ENCODE measurements at regions not wholly inside any gene's neighbourhood (a gene's known extent, or its start where the extent isn't known, plus 50 kb on each side); places are given as distances from the start of the nearest gene placed in this dataset.

GRCh38 chr14:58944968-58945356 lies 243.5 kb upstream of the DAAM1 start:
- no peak for TF ChIP-seq CTCF (IDR thresholded peaks at IDR 0.05; ENCODE audit: insufficient read depth, low read length, poor library complexity, severe bottlenecking)
- DNase-seq (ENCODE audit: extremely low read depth, insufficient read length), result no peak
- Histone ChIP-seq H3K27me3 (replicated peaks; ENCODE audit: control insufficient read depth, insufficient read depth, low read length) (no peaks in the 10 kb centered on the region), H3K36me3 (ENCODE audit: control insufficient read depth, insufficient read depth, low read length) (no peaks in the 10 kb centered on the region), H3K4me3 (replicated peaks; ENCODE audit: low read depth, low read length) (no peak overlapping the region)

- no peak for TF ChIP-seq CTCF (IDR thresholded peaks at IDR 0.05; ENCODE audit: insufficient read depth, low read length, poor library complexity, severe bottlenecking)
- no peaks in the 10 kb centered on the region for H3K36me3 ChIP-seq (ENCODE audit: control insufficient read depth, insufficient read depth, low read length)
- H3K4me3 ChIP-seq (replicated peaks; ENCODE audit: low read depth, low read length), result no peak overlapping the region
- DNase-seq (ENCODE audit: extremely low read depth, insufficient read length), result no peak
- no peaks in the 10 kb centered on the region for H3K27me3 ChIP-seq (replicated peaks; ENCODE audit: control insufficient read depth, insufficient read depth, low read length)
Observed at GRCh38 chr14:58946431-58946830, 242.0 kb upstream of the DAAM1 start.

GRCh38 chr14:58947156-58947555 lies 241.3 kb upstream of the DAAM1 start:
- no peak for TF ChIP-seq CTCF (IDR thresholded peaks at IDR 0.05; ENCODE audit: insufficient read depth, low read length, poor library complexity, severe bottlenecking)
- no peak overlapping the region for H3K4me3 ChIP-seq (replicated peaks; ENCODE audit: low read depth, low read length)

GRCh38 chr14:58947814-58948445 lies 240.5 kb upstream of the DAAM1 start:
- Histone ChIP-seq H3K27me3 (replicated peaks; ENCODE audit: control insufficient read depth, insufficient read depth, low read length) (no peaks in the 10 kb centered on the region), H3K36me3 (ENCODE audit: control insufficient read depth, insufficient read depth, low read length) (no peaks in the 10 kb centered on the region), H3K4me3 (replicated peaks; ENCODE audit: low read depth, low read length) (no peak overlapping the region)
- TF ChIP-seq CTCF (IDR thresholded peaks at IDR 0.05; ENCODE audit: insufficient read depth, low read length, poor library complexity, severe bottlenecking), result no peak
- no peak for DNase-seq (ENCODE audit: extremely low read depth, insufficient read length)

More at GRCh38 chr14:58947156-58947555, 241.3 kb upstream of the DAAM1 start:
- Histone ChIP-seq H3K27me3 (replicated peaks; ENCODE audit: control insufficient read depth, insufficient read depth, low read length) (no peaks in the 10 kb centered on the region), H3K36me3 (ENCODE audit: control insufficient read depth, insufficient read depth, low read length) (no peaks in the 10 kb centered on the region)
- no peak for DNase-seq (ENCODE audit: extremely low read depth, insufficient read length)

- H3K27me3 ChIP-seq (replicated peaks; ENCODE audit: control insufficient read depth, insufficient read depth, low read length), result no peaks in the 10 kb centered on the region
- H3K4me3 ChIP-seq (replicated peaks; ENCODE audit: low read depth, low read length), result no peak overlapping the region
- TF ChIP-seq CTCF (IDR thresholded peaks at IDR 0.05; ENCODE audit: insufficient read depth, low read length, poor library complexity, severe bottlenecking), result no peak
- H3K36me3 ChIP-seq (ENCODE audit: control insufficient read depth, insufficient read depth, low read length), result no peaks in the 10 kb centered on the region
- DNase-seq (ENCODE audit: extremely low read depth, insufficient read length), result no peak
Observed at GRCh38 chr14:58950555-58950954, 237.9 kb upstream of the DAAM1 start.

GRCh38 chr14:58951143-58951542 lies 237.3 kb upstream of the DAAM1 start:
- H3K4me3 ChIP-seq (replicated peaks; ENCODE audit: low read depth, low read length), result no peak overlapping the region
- no peaks in the 10 kb centered on the region for H3K27me3 ChIP-seq (replicated peaks; ENCODE audit: control insufficient read depth, insufficient read depth, low read length)
- no peak for TF ChIP-seq CTCF (IDR thresholded peaks at IDR 0.05; ENCODE audit: insufficient read depth, low read length, poor library complexity, severe bottlenecking)
- no peak for DNase-seq (ENCODE audit: extremely low read depth, insufficient read length)
- H3K36me3 ChIP-seq (ENCODE audit: control insufficient read depth, insufficient read depth, low read length), result no peaks in the 10 kb centered on the region
